ENCODE measurements at regions not wholly inside any gene's neighbourhood (a gene's known extent, or its start where the extent isn't known, plus 50 kb on each side); places are given as distances from the start of the nearest gene placed in this dataset.

- Histone ChIP-seq H3K4me3 (ENCODE audit: control extremely low read depth in 1 of 5, extremely low read depth in 1 of 5, insufficient read depth in 1 of 5, low read depth in 2 of 5, low read length in 4 of 5) (no peak overlapping the region), H3K9ac (ENCODE audit: low read length) (no peak overlapping the region), H3K79me2 (ENCODE audit: control insufficient read depth, insufficient read depth, low read length) (no peaks in the 10 kb centered on the region), H3K4me2 (replicated peaks; ENCODE audit: low read depth, low read length, poor library complexity, severe bottlenecking) (no peak overlapping the region), H2AFZ (ENCODE audit: insufficient read depth, low read depth, low read length, poor library complexity, severe bottlenecking) (no peak overlapping the region), H3K27me3 (replicated peaks in 1 of 4; ENCODE audit: control extremely low read depth in 1 of 4, control insufficient read depth in 3 of 4, insufficient read depth in 4 of 4, low read length in 3 of 4) (no peaks in the 10 kb centered on the region), H3K9me3 (ENCODE audit: control extremely low read depth in 1 of 3, control insufficient read depth in 2 of 3, insufficient read depth in 1 of 3, low read length in 2 of 3) (no peaks in the 10 kb centered on the region), H4K20me1 (ENCODE audit: control insufficient read depth, insufficient read depth, low read length, poor library complexity, severe bottlenecking) (no peaks in the 10 kb centered on the region), H3K36me3 (replicated peaks in 1 of 2; ENCODE audit: control extremely low read depth in 1 of 2, control insufficient read depth in 1 of 2, extremely low read depth in 1 of 2, insufficient read depth in 2 of 2, low read length in 1 of 2) (no peaks in the 10 kb centered on the region), H3K4me1 (ENCODE audit: control insufficient read depth in 2 of 2, insufficient read depth in 2 of 2, low read length in 2 of 2) (no peaks in the 10 kb centered on the region), H3K27ac (ENCODE audit: low read length in 2 of 2) (no peak overlapping the region)
- DNase-seq (no peak), ATAC-seq (ENCODE audit: low read depth) (no peak)
- Mint-ChIP-seq H3K27me3 (no peaks in the 10 kb centered on the region), H3K27ac (no peak overlapping the region), H3K9me3 (ENCODE audit: insufficient read depth) (no peaks in the 10 kb centered on the region), H3K4me1 (no peaks in the 10 kb centered on the region), H3K4me3 (no peak overlapping the region)
- no peak for TF ChIP-seq EZH2 (IDR thresholded peaks at IDR 0.05; ENCODE audit: borderline replicate concordance, insufficient read depth, low read depth, low read length, poor library complexity, severe bottlenecking)
- no peak for TF ChIP-seq CTCF (IDR thresholded peaks at IDR 0.05)
- CTCF ChIA-PET = no interaction called here
- 100% methylated on average over 1 of the region's 1 CpG for WGBS (ENCODE audit: insufficient coverage)
- POLR2A ChIA-PET = no interaction called here
- intact Hi-C loops (cut with micrococcal nuclease) = no loop called here
Measured at GRCh38 chr2:155703917-155704316, 628.6 kb downstream of the NR4A2 start.

GRCh38 chr2:155703048-155703447, 629.5 kb downstream of the NR4A2 start:
- no peaks in the 10 kb centered on the region for H3K79me2 ChIP-seq (ENCODE audit: control insufficient read depth, insufficient read depth, low read length)
- DNase-seq (no peak), ATAC-seq (ENCODE audit: low read depth) (no peak)
- no peaks in the 10 kb centered on the region for H3K36me3 ChIP-seq (replicated peaks in 1 of 2; ENCODE audit: control extremely low read depth in 1 of 2, control insufficient read depth in 1 of 2, extremely low read depth in 1 of 2, insufficient read depth in 2 of 2, low read length in 1 of 2)
- no peak overlapping the region for H3K9ac ChIP-seq (ENCODE audit: low read length)
- H3K9me3 ChIP-seq (ENCODE audit: control extremely low read depth in 1 of 3, control insufficient read depth in 2 of 3, insufficient read depth in 1 of 3, low read length in 2 of 3) = no peaks in the 10 kb centered on the region
- no peak overlapping the region for H3K27ac Mint-ChIP-seq
- CTCF ChIA-PET = no interaction called here
- WGBS (ENCODE audit: insufficient coverage) = 100% methylated on average over 1 of the region's 3 CpGs
- no peaks in the 10 kb centered on the region for H3K27me3 ChIP-seq (replicated peaks in 1 of 4; ENCODE audit: control extremely low read depth in 1 of 4, control insufficient read depth in 3 of 4, insufficient read depth in 4 of 4, low read length in 3 of 4)
- H2AFZ ChIP-seq (ENCODE audit: insufficient read depth, low read depth, low read length, poor library complexity, severe bottlenecking) = no peak overlapping the region
- no peaks in the 10 kb centered on the region for H3K27me3 Mint-ChIP-seq
- POLR2A ChIA-PET = no interaction called here
- no peak overlapping the region for H3K4me2 ChIP-seq (replicated peaks; ENCODE audit: low read depth, low read length, poor library complexity, severe bottlenecking)
- intact Hi-C loops (cut with micrococcal nuclease) = no loop called here
- TF ChIP-seq CTCF (IDR thresholded peaks at IDR 0.05) (no peak), EZH2 (IDR thresholded peaks at IDR 0.05; ENCODE audit: borderline replicate concordance, insufficient read depth, low read depth, low read length, poor library complexity, severe bottlenecking) (no peak)
- H4K20me1 ChIP-seq (ENCODE audit: control insufficient read depth, insufficient read depth, low read length, poor library complexity, severe bottlenecking) = no peaks in the 10 kb centered on the region
- H3K4me1 ChIP-seq (ENCODE audit: control insufficient read depth in 2 of 2, insufficient read depth in 2 of 2, low read length in 2 of 2) = no peaks in the 10 kb centered on the region
- H3K9me3 Mint-ChIP-seq (ENCODE audit: insufficient read depth) = no peaks in the 10 kb centered on the region
- H3K27ac ChIP-seq (ENCODE audit: low read length in 2 of 2) = no peak overlapping the region
- H3K4me3 Mint-ChIP-seq = no peak overlapping the region
- H3K4me3 ChIP-seq (ENCODE audit: control extremely low read depth in 1 of 5, extremely low read depth in 1 of 5, insufficient read depth in 1 of 5, low read depth in 2 of 5, low read length in 4 of 5) = no peak overlapping the region
- H3K4me1 Mint-ChIP-seq = no peaks in the 10 kb centered on the region

All from B cell (primary cell).